Prostate gland (tissue), 2 donors: ENCODE measurements at regions not wholly inside any gene's neighbourhood (a gene's known extent, or its start where the extent isn't known, plus 50 kb on each side); places are given as distances from the start of the nearest gene placed in this dataset.

ENCODE experiments used
- DNase-seq: peaks from one replicate; pipeline ENCODE4 v3.0.0-alpha.2; 2019; ENCODE audit warnings: low spot score
- H3K27ac ChIP-seq, 2 donors: fragments of 200-600 bp; sonication (generic); 2 replicates each; pipeline ENCODE4 v1.5.1; 2017 to 2019
- H3K27me3 ChIP-seq: fragments of 200-600 bp; sonication (generic); replicated peaks from 2 replicates; pipeline ENCODE4 v1.5.1; 2019; ENCODE audit not compliant: insufficient read depth
- H3K36me3 ChIP-seq, 2 donors: fragments of 200-600 bp; sonication (generic); 1 replicate in 1 of 2; 2 replicates in 1 of 2; pipeline versions ENCODE4 v1.5.1 to v1.8.1; 2017 to 2019
- H3K4me1 ChIP-seq: fragments of 200-600 bp; sonication (generic); replicated peaks from 2 replicates; pipeline ENCODE4 v1.5.1; 2019
- H3K4me3 ChIP-seq, 2 donors: fragments of 200-600 bp; sonication (generic); 2 replicates each; pipeline ENCODE4 v1.5.1; 2017 to 2019
- H3K9me3 ChIP-seq: fragments of 200-600 bp; sonication (generic); 2 replicates; pipeline ENCODE4 v1.5.1; 2017
- POLR2A ChIP-seq: fragments of 450-650 bp; IDR thresholded peaks from one replicate; pipeline ENCODE4 v1.6.1; 2016; ENCODE audit warnings: antibody characterized with exemption, mild to moderate bottlenecking
- POLR2AphosphoS5 ChIP-seq: sonication (generic); formaldehyde crosslinking; IDR thresholded peaks from one replicate; pipeline ENCODE4 v1.6.1; 2017; ENCODE audit warnings: antibody characterized with exemption
- WGBS: methylation state at CpG from one replicate; pipeline ENCODE4 v1.1.5; 2018; 5-methylcytosine and 5-hydroxymethylcytosine counted together
- intact Hi-C: fragments of 100-400 bp; cut with DNase I; formaldehyde crosslinking; loops from one replicate; pipeline ENCODE4 v1.14.2; 2022
- TF ChIP-seq, protein P1 (sequence below), 4 experiments: fragments of 200-600 bp in 2 of 4; fragments of 450-650 bp in 2 of 4; sonication (generic) in 2 of 4; IDR thresholded peaks; 1 replicate in 3 of 4; 2 replicates in 1 of 4; pipeline ENCODE4 v1.5.1; 2016 to 2019; ENCODE audit warnings: antibody characterized with exemption in 4 of 4, mild to moderate bottlenecking in 2 of 4, moderate library complexity in 2 of 4

- no peaks in the 10 kb centered on the region for H3K27me3 ChIP-seq
- no peaks in the 10 kb centered on the region for H3K4me1 ChIP-seq
- H3K4me3 ChIP-seq = no peak overlapping the region
- WGBS = 55% methylated on average over 2 of the region's 2 CpGs
- intact Hi-C loops = no loop called here
- DNase-seq = no peak
- TF ChIP-seq POLR2AphosphoS5 (no peak), POLR2A (no peak)
- TF ChIP-seq, protein P1, sequence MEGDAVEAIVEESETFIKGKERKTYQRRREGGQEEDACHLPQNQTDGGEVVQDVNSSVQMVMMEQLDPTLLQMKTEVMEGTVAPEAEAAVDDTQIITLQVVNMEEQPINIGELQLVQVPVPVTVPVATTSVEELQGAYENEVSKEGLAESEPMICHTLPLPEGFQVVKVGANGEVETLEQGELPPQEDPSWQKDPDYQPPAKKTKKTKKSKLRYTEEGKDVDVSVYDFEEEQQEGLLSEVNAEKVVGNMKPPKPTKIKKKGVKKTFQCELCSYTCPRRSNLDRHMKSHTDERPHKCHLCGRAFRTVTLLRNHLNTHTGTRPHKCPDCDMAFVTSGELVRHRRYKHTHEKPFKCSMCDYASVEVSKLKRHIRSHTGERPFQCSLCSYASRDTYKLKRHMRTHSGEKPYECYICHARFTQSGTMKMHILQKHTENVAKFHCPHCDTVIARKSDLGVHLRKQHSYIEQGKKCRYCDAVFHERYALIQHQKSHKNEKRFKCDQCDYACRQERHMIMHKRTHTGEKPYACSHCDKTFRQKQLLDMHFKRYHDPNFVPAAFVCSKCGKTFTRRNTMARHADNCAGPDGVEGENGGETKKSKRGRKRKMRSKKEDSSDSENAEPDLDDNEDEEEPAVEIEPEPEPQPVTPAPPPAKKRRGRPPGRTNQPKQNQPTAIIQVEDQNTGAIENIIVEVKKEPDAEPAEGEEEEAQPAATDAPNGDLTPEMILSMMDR (IDR thresholded peaks at IDR 0.05) = no peak
- no peak overlapping the region for H3K27ac ChIP-seq
- H3K36me3 ChIP-seq = no peaks in the 10 kb centered on the region
- H3K9me3 ChIP-seq = no peaks in the 10 kb centered on the region
These were observed 598.5 kb upstream of the IRAK1BP1 start for GRCh38 chr6:78268591-78269452.

- DNase-seq = no peak
- Histone ChIP-seq H3K4me3 (no peak overlapping the region), H3K9me3 (no peaks in the 10 kb centered on the region), H3K36me3 (no peaks in the 10 kb centered on the region), H3K27me3 (no peaks in the 10 kb centered on the region), H3K27ac (no peak overlapping the region), H3K4me1 (no peaks in the 10 kb centered on the region)
- intact Hi-C loops = no loop called here
- TF ChIP-seq, protein P1 (IDR thresholded peaks at IDR 0.05) = no peak
- TF ChIP-seq POLR2A (no peak), POLR2AphosphoS5 (no peak)
- 52% methylated on average over 2 of the region's 2 CpGs for WGBS
These were observed 566.5 kb upstream of the IRAK1BP1 start for GRCh38 chr6:78300885-78301284.

- intact Hi-C loops = no loop called here
- Histone ChIP-seq H3K9me3 (no peaks in the 10 kb centered on the region), H3K27me3 (no peaks in the 10 kb centered on the region), H3K27ac (no peak overlapping the region), H3K36me3 (no peaks in the 10 kb centered on the region), H3K4me3 (no peak overlapping the region), H3K4me1 (no peaks in the 10 kb centered on the region)
- TF ChIP-seq, protein P1 (IDR thresholded peaks at IDR 0.05) = no peak
- TF ChIP-seq POLR2A = no peak
- no peak for TF ChIP-seq POLR2AphosphoS5
- DNase-seq = no peak
- 28% methylated on average over 1 of the region's 1 CpG for WGBS
These were observed 564.9 kb upstream of the IRAK1BP1 start for GRCh38 chr6:78302411-78302810.

DNA sequence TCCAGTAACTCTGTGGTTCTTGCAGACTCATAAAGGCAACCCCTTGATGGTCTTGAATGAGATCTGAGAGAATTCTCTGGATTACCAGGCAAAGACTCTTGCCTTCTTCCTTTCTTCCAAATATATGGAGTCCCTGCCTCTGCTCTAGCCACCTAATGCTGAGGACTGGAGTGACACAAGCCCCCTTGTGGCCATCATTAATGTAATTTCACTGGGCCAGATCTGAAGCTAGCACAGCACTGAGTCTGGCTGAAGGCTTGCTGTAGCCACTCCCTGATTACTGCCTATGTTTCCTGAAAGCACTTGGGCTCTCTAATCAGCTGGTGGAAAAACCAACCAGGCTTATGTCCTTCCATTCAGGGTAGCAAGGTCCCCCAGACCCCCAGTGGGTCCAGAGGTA lies 559.3 kb upstream of the IRAK1BP1 start:
- Histone ChIP-seq H3K4me3 (no peak overlapping the region), H3K4me1 (no peaks in the 10 kb centered on the region), H3K9me3 (no peaks in the 10 kb centered on the region), H3K27ac (no peak overlapping the region), H3K27me3 (no peaks in the 10 kb centered on the region), H3K36me3 (no peaks in the 10 kb centered on the region)
- no peak for DNase-seq
- intact Hi-C loops = no loop called here
- TF ChIP-seq, protein P1 (IDR thresholded peaks at IDR 0.05) = no peak
- TF ChIP-seq POLR2AphosphoS5 = no peak
- no peak for TF ChIP-seq POLR2A
